Trophoblast cell (in vitro differentiated cells and primary cell): ENCODE measurements at regions not wholly inside any gene's neighbourhood (a gene's known extent, or its start where the extent isn't known, plus 50 kb on each side); places are given as distances from the start of the nearest gene placed in this dataset.

Source experiments
- DNase-seq, 2 donors: peaks; one replicate each; pipeline ENCODE4 v3.0.0-alpha.2; 2016
- H2AFZ ChIP-seq: 2 replicates; pipeline ENCODE4 v1.6.1; 2013; ENCODE audit warnings: low read length, moderate library complexity, mild to moderate bottlenecking; ENCODE audit not compliant: insufficient read depth, poor library complexity
- H2AK5ac ChIP-seq: 2 replicates; pipeline ENCODE4 v1.6.1; 2013; ENCODE audit warnings: mild to moderate bottlenecking, low read length
- H2BK120ac ChIP-seq: 2 replicates; pipeline ENCODE4 v1.6.1; 2013; ENCODE audit warnings: low read length, mild to moderate bottlenecking, moderate library complexity; ENCODE audit not compliant: insufficient read depth, poor library complexity
- H2BK12ac ChIP-seq: 2 replicates; pipeline ENCODE4 v1.6.1; 2013; ENCODE audit warnings: mild to moderate bottlenecking, low read length, moderate library complexity
- H2BK5ac ChIP-seq: 2 replicates; pipeline ENCODE4 v1.6.1; 2013; ENCODE audit warnings: low read length, low read depth, moderate library complexity, mild to moderate bottlenecking; ENCODE audit not compliant: poor library complexity
- H3K14ac ChIP-seq: 2 replicates; pipeline ENCODE4 v1.6.1; 2013; ENCODE audit warnings: mild to moderate bottlenecking, low read length
- H3K18ac ChIP-seq: 2 replicates; pipeline ENCODE4 v1.6.1; 2013; ENCODE audit warnings: mild to moderate bottlenecking, low read length
- H3K23ac ChIP-seq: 2 replicates; pipeline ENCODE4 v1.6.1; 2013; ENCODE audit warnings: low read length
- H3K27ac ChIP-seq: 2 replicates; pipeline ENCODE4 v1.5.1; 2013; ENCODE audit warnings: low read depth, mild to moderate bottlenecking, inconsistent platforms, low read length, moderate library complexity
- H3K27me3 ChIP-seq: 2 replicates; pipeline ENCODE4 v1.6.1; 2013; ENCODE audit warnings: inconsistent platforms, mild to moderate bottlenecking, low read length, moderate library complexity; ENCODE audit not compliant: insufficient read depth
- H3K36me3 ChIP-seq, 2 experiments: 1 replicate in 1 of 2; 2 replicates in 1 of 2; pipeline ENCODE4 v1.6.1; 2013; ENCODE audit warnings: low read length in 2 of 2, mild to moderate bottlenecking in 2 of 2, moderate library complexity in 1 of 2; ENCODE audit not compliant: insufficient read depth in 2 of 2, control insufficient read depth in 1 of 2
- H3K4ac ChIP-seq: 2 replicates; pipeline ENCODE4 v1.6.1; 2013; ENCODE audit warnings: low read depth, mild to moderate bottlenecking, low read length, moderate library complexity
- H3K4me1 ChIP-seq, 2 experiments: 1 replicate in 1 of 2; 2 replicates in 1 of 2; pipeline ENCODE4 v1.6.1; 2013; ENCODE audit warnings: low read length in 2 of 2, mild to moderate bottlenecking in 2 of 2, moderate library complexity in 1 of 2; ENCODE audit not compliant: insufficient read depth in 2 of 2, control insufficient read depth in 1 of 2
- H3K4me2 ChIP-seq: 2 replicates; pipeline ENCODE4 v1.6.1; 2013; ENCODE audit warnings: inconsistent platforms, mild to moderate bottlenecking, low read length, moderate library complexity
- H3K4me3 ChIP-seq: 2 replicates; pipeline ENCODE4 v1.5.1; 2013; ENCODE audit warnings: mild to moderate bottlenecking, low read depth, low read length, inconsistent platforms
- H3K79me1 ChIP-seq: one replicate; pipeline ENCODE4 v1.6.1; 2013; ENCODE audit warnings: low read length
- H3K79me2 ChIP-seq: 2 replicates; pipeline ENCODE4 v1.6.1; 2013; ENCODE audit warnings: low read length, mild to moderate bottlenecking; ENCODE audit not compliant: control insufficient read depth, insufficient read depth, poor library complexity
- H3K9ac ChIP-seq: 2 replicates; pipeline ENCODE4 v1.6.1; 2013; ENCODE audit warnings: mild to moderate bottlenecking, low read length
- H3K9me3 ChIP-seq: 2 replicates; pipeline ENCODE4 v1.6.1; 2013; ENCODE audit warnings: low read depth, mild to moderate bottlenecking, control low read depth, inconsistent platforms, low read length; ENCODE audit not compliant: insufficient read depth
- H4K12ac ChIP-seq: 2 replicates; pipeline ENCODE4 v1.6.1; 2013; ENCODE audit warnings: low read depth, mild to moderate bottlenecking, low read length, moderate library complexity
- H4K8ac ChIP-seq: 2 replicates; pipeline ENCODE4 v1.6.1; 2013; ENCODE audit warnings: low read depth, mild to moderate bottlenecking, low read length, moderate library complexity
- H4K91ac ChIP-seq: one replicate; pipeline ENCODE4 v1.6.1; 2013; ENCODE audit warnings: low read depth, mild to moderate bottlenecking, low read length, moderate library complexity
- WGBS: extraction: QIAGEN DNeasy Blood & Tissue Kit; methylation state at CpG from one replicate; pipeline ENCODE4 v1.1.7; 2013; ENCODE audit warnings: missing lambda C conversion rate; ENCODE audit not compliant: insufficient read length, insufficient coverage; ENCODE audit errors: extremely low coverage; 5-methylcytosine and 5-hydroxymethylcytosine counted together

DNA sequence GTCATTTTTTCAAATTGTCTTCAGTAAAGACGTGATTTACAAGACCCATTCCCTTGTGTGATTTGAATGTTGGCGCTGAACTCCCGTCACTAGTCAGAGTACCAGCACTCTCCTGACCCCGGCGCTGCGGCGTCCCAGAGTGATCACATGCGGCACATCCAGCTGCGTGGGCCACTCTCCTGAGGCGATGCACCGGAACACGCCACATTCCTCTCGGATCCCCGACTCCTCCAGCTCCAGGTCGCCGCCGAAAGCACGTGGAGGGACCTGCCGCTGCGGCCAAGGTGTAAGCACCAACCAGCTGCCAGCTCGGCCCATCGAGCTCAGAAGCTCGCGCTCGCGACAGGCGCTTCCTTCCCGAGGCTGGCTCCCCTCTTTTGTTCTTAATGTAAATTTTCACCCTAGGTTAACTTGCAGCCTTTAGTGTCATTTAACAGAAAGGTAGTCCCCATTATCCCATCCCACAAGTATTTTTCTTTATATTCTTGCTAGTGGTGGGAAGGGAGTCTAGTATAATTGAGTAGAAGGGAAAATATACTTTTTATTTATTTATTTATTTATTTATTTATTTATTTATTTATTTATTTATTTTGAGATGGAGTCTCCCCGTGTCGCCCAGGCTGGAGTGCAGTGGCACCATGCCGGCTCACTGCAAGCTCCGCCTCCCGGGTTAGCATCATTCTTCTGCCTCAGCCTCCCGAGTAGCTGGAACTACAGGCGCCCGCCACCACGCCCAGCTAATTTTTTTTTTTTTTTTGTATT, 61.7 kb upstream of the VGLL3 start:
- no peak overlapping the region for H2AFZ ChIP-seq
- H3K27me3 ChIP-seq = no peaks in the 10 kb centered on the region
- H3K9me3 ChIP-seq = no peaks in the 10 kb centered on the region
- no peak overlapping the region for H4K8ac ChIP-seq
- no peak overlapping the region for H3K4ac ChIP-seq
- no peak overlapping the region for H2BK120ac ChIP-seq
- no peak overlapping the region for H3K14ac ChIP-seq
- H4K91ac ChIP-seq = no peak overlapping the region
- no peaks in the 10 kb centered on the region for H3K4me1 ChIP-seq
- no peak overlapping the region for H4K12ac ChIP-seq
- no peak overlapping the region for H3K23ac ChIP-seq
- no peak overlapping the region for H2AK5ac ChIP-seq
- H3K9ac ChIP-seq = no peak overlapping the region
- no peak overlapping the region for H3K4me2 ChIP-seq
- no peaks in the 10 kb centered on the region for H3K79me2 ChIP-seq
- no peak overlapping the region for H2BK5ac ChIP-seq
- H2BK12ac ChIP-seq = no peak overlapping the region
- no peak for DNase-seq
- no peak overlapping the region for H3K18ac ChIP-seq
- H3K79me1 ChIP-seq = no peaks in the 10 kb centered on the region
- H3K27ac ChIP-seq = no peak overlapping the region
- H3K36me3 ChIP-seq = no peaks in the 10 kb centered on the region
- no peak overlapping the region for H3K4me3 ChIP-seq
- WGBS = no CpG with 5 or more reads among the region's 37 CpGs

- Histone ChIP-seq H3K36me3 (no peaks in the 10 kb centered on the region), H3K79me1 (no peaks in the 10 kb centered on the region), H3K18ac (no peak overlapping the region), H3K9me3 (no peaks in the 10 kb centered on the region), H4K91ac (no peak overlapping the region), H3K4me1 (no peaks in the 10 kb centered on the region), H3K14ac (no peak overlapping the region), H3K23ac (no peak overlapping the region), H3K27me3 (no peaks in the 10 kb centered on the region), H3K4ac (no peak overlapping the region), H3K4me2 (no peak overlapping the region), H2AK5ac (no peak overlapping the region), H2BK120ac (no peak overlapping the region), H4K12ac (no peak overlapping the region), H3K79me2 (no peaks in the 10 kb centered on the region), H2AFZ (no peak overlapping the region), H3K4me3 (no peak overlapping the region), H4K8ac (no peak overlapping the region), H3K27ac (no peak overlapping the region), H3K9ac (no peak overlapping the region), H2BK5ac (no peak overlapping the region), H2BK12ac (no peak overlapping the region)
- no CpG with 5 or more reads among the region's 2 CpGs for WGBS
- DNase-seq = no peak
These were observed 56.9 kb upstream of the VGLL3 start for GRCh38 chr3:87047852-87048251.

GRCh38 chr3:87046241-87046640, 55.3 kb upstream of the VGLL3 start:
- no peak overlapping the region for H3K18ac ChIP-seq
- H3K4ac ChIP-seq = no peak overlapping the region
- no peak overlapping the region for H2AK5ac ChIP-seq
- no peaks in the 10 kb centered on the region for H3K36me3 ChIP-seq
- H3K4me1 ChIP-seq = no peaks in the 10 kb centered on the region
- no peak overlapping the region for H3K27ac ChIP-seq
- H3K23ac ChIP-seq = no peak overlapping the region
- H3K9me3 ChIP-seq = no peaks in the 10 kb centered on the region
- H2BK5ac ChIP-seq = no peak overlapping the region
- H3K79me2 ChIP-seq = no peaks in the 10 kb centered on the region
- no peak overlapping the region for H3K4me3 ChIP-seq
- no peak overlapping the region for H2AFZ ChIP-seq
- H3K4me2 ChIP-seq = no peak overlapping the region
- H3K9ac ChIP-seq = no peak overlapping the region
- no peaks in the 10 kb centered on the region for H3K79me1 ChIP-seq
- H2BK12ac ChIP-seq = no peak overlapping the region
- H3K27me3 ChIP-seq = no peaks in the 10 kb centered on the region
- DNase-seq = no peak
- H4K91ac ChIP-seq = no peak overlapping the region
- H3K14ac ChIP-seq = no peak overlapping the region
- H4K8ac ChIP-seq = no peak overlapping the region
- no peak overlapping the region for H2BK120ac ChIP-seq
- WGBS = no CpG with 5 or more reads among the region's 4 CpGs
- H4K12ac ChIP-seq = no peak overlapping the region

DNA sequence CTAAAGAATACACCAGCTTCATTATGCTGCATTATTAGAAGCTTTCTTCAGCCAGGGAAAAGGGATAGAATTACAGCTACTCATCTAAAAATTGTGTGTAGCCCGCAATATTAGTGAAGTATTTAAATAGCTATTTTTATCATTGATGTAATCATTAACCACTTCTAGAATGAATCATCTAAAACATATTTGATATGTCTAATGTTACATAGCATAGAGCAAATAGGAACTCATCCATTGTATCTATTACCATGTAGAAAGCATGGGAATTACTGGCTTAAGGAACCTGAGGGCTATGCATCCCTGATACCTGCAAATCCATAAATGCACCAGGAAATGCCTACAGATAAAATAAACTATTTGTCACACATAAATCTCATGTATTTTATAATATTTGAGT, 54.5 kb upstream of the VGLL3 start:
- Histone ChIP-seq H2BK5ac (no peak overlapping the region), H4K91ac (no peak overlapping the region), H3K27me3 (no peaks in the 10 kb centered on the region), H3K36me3 (no peaks in the 10 kb centered on the region), H3K14ac (no peak overlapping the region), H3K4ac (no peak overlapping the region), H3K4me2 (no peak overlapping the region), H3K27ac (no peak overlapping the region), H2BK12ac (no peak overlapping the region), H3K23ac (no peak overlapping the region), H3K9me3 (no peaks in the 10 kb centered on the region), H3K79me2 (no peaks in the 10 kb centered on the region), H2AK5ac (no peak overlapping the region), H2AFZ (no peak overlapping the region), H2BK120ac (no peak overlapping the region), H3K4me1 (no peaks in the 10 kb centered on the region), H3K18ac (no peak overlapping the region), H4K8ac (no peak overlapping the region), H3K79me1 (no peaks in the 10 kb centered on the region), H3K4me3 (no peak overlapping the region), H3K9ac (no peak overlapping the region), H4K12ac (no peak overlapping the region)
- no peak for DNase-seq
- WGBS = no CpG with 5 or more reads among the region's 1 CpG
